ENCODE measurements at regions not wholly inside any gene's neighbourhood (a gene's known extent, or its start where the extent isn't known, plus 50 kb on each side); places are given as distances from the start of the nearest gene placed in this dataset.

GRCh38 chr12:87270919-87271318 is 758.3 kb downstream of the C12orf50 start:
- no peaks in the 10 kb centered on the region for H3K9me3 ChIP-seq
- TF ChIP-seq CTCF (IDR thresholded peaks at IDR 0.05): no peak
- intact Hi-C loops (cut with DNase I): no loop called here
- no peaks in the 10 kb centered on the region for H3K36me3 ChIP-seq
- no peaks in the 10 kb centered on the region for H3K4me1 ChIP-seq
- no peak overlapping the region for H3K4me3 ChIP-seq
- no peak for ATAC-seq
- no peaks in the 10 kb centered on the region for H3K27me3 ChIP-seq (ENCODE audit: low read depth)
- H3K27ac ChIP-seq: no peak overlapping the region
- no peak for DNase-seq

- Histone ChIP-seq H3K27me3 (ENCODE audit: low read depth) (no peaks in the 10 kb centered on the region), H3K9me3 (no peaks in the 10 kb centered on the region), H3K36me3 (no peaks in the 10 kb centered on the region), H3K4me1 (no peaks in the 10 kb centered on the region), H3K4me3 (no peak overlapping the region), H3K27ac (no peak overlapping the region)
- no peak for TF ChIP-seq CTCF (IDR thresholded peaks at IDR 0.05)
- DNase-seq (no peak), ATAC-seq (no peak)
- intact Hi-C loops (cut with DNase I): no loop called here
Observed at GRCh38 chr12:87266305-87266704, 762.9 kb downstream of the C12orf50 start.

- Histone ChIP-seq H3K4me3 (no peak overlapping the region), H3K27ac (no peak overlapping the region), H3K9me3 (no peaks in the 10 kb centered on the region), H3K36me3 (no peaks in the 10 kb centered on the region), H3K4me1 (no peaks in the 10 kb centered on the region), H3K27me3 (ENCODE audit: low read depth) (no peaks in the 10 kb centered on the region)
- ATAC-seq (no peak), DNase-seq (no peak)
- no peak for TF ChIP-seq CTCF (IDR thresholded peaks at IDR 0.05)
- intact Hi-C loops (cut with DNase I): no loop called here
Observed at GRCh38 chr12:87259391-87259790, 769.8 kb downstream of the C12orf50 start.

GRCh38 chr12:87254381-87255030 is 774.7 kb downstream of the C12orf50 start:
- no peak for TF ChIP-seq CTCF (IDR thresholded peaks at IDR 0.05)
- no peak for DNase-seq
- intact Hi-C loops (cut with DNase I): no loop called here
- Histone ChIP-seq H3K9me3 (no peaks in the 10 kb centered on the region), H3K4me3 (no peak overlapping the region), H3K27ac (no peak overlapping the region), H3K4me1 (no peaks in the 10 kb centered on the region), H3K27me3 (ENCODE audit: low read depth) (no peaks in the 10 kb centered on the region), H3K36me3 (no peaks in the 10 kb centered on the region)
- no peak for ATAC-seq

- ATAC-seq (no peak), DNase-seq (no peak)
- Histone ChIP-seq H3K36me3 (no peaks in the 10 kb centered on the region), H3K27me3 (ENCODE audit: low read depth) (no peaks in the 10 kb centered on the region), H3K9me3 (no peaks in the 10 kb centered on the region), H3K27ac (no peak overlapping the region), H3K4me1 (no peaks in the 10 kb centered on the region), H3K4me3 (no peak overlapping the region)
- intact Hi-C loops (cut with DNase I): no loop called here
- TF ChIP-seq CTCF (IDR thresholded peaks at IDR 0.05): no peak
Observed at GRCh38 chr12:87253157-87253556, 776.0 kb downstream of the C12orf50 start.
